ENCODE measurements at regions not wholly inside any gene's neighbourhood (a gene's known extent, or its start where the extent isn't known, plus 50 kb on each side); places are given as distances from the start of the nearest gene placed in this dataset.

- TF ChIP-seq CTCF (IDR thresholded peaks at IDR 0.05) (no peak), EP300 (IDR thresholded peaks at IDR 0.05) (no peak)
Observed at GRCh38 chr9:25282946-25283345, 395.3 kb downstream of the TUSC1 start.
